IPS-18c (cell line): ENCODE measurements at regions not wholly inside any gene's neighbourhood (a gene's known extent, or its start where the extent isn't known, plus 50 kb on each side); places are given as distances from the start of the nearest gene placed in this dataset.
"Not testable (repeated sequence)": the region's sequence is repeated elsewhere in the genome, so short reads cannot be mapped to it uniquely, and the experiment has no call there.

Experiments
- H3K4me3 ChIP-seq: 2 replicates; pipeline ENCODE4 v1.7.0; 2013; ENCODE audit warnings: low read depth, mild to moderate bottlenecking, low read length, moderate library complexity; ENCODE audit not compliant: insufficient read depth
- H3K9me3 ChIP-seq: one replicate; pipeline ENCODE4 v1.6.1; 2013; ENCODE audit warnings: mild to moderate bottlenecking, low read length, moderate library complexity; ENCODE audit not compliant: control insufficient read depth, insufficient read depth

DNA sequence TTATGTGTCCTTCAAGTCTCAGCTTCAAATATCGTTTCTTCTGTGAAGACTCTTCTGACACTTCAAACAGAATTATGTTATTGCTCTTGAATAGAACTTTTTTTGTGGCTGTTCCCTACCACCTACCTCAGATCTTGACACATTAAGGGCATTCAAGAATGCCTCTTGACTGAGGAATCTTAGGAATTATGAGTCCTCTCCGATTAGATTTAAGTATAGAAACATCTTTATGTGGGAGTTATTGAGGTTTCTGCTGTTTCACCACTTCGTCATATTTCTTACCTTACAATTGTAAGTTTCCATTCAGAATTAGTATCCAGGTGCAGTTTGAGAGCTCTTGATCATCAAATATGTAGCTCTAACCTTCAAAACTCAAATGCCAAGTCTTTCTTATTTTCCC is 324.2 kb upstream of the NUDT12 start:
- no peaks in the 10 kb centered on the region for H3K9me3 ChIP-seq
- no peak overlapping the region for H3K4me3 ChIP-seq

DNA sequence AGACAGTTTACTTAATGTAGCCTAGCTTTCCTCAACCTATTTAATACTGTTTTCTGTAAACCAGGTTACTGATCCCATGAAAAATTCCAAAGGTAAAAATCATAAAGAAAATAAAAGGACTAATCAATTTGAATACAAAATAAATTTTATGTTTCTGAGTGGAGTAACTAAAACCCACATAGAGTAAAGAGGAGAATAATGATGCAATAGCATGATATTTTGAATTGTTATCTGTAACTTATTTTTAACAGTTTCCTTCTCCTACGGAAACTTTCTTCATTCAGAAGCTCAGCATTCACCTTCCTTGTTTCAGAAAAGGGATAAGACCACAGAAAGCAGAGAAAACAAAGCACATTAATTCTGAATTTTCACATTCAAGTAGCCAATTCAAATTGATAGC is 320.6 kb upstream of the NUDT12 start:
- H3K4me3 ChIP-seq = no peak overlapping the region

DNA sequence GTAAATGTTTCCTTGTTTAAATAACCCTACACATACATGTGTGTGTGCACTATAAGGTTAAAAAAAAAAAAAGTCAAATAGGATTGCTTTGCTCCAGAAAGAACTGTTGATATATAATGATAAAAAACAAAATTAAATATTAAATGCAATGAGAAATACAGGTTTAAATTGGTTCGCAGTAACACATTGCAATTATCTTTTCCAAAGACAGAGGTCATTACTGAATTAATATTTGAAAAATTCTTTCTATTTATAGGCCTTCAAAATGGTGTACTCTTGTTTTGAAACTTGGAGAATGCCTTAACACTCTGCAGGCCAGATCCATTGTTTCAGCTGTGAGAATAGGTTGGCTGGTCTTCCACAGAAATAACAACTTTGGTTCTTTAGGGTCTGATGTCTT is 319.0 kb upstream of the NUDT12 start:
- H3K9me3 ChIP-seq = no peaks in the 10 kb centered on the region

More for the DNA sequence above, 320.6 kb upstream of the NUDT12 start:
- no peaks in the 10 kb centered on the region for H3K9me3 ChIP-seq

DNA sequence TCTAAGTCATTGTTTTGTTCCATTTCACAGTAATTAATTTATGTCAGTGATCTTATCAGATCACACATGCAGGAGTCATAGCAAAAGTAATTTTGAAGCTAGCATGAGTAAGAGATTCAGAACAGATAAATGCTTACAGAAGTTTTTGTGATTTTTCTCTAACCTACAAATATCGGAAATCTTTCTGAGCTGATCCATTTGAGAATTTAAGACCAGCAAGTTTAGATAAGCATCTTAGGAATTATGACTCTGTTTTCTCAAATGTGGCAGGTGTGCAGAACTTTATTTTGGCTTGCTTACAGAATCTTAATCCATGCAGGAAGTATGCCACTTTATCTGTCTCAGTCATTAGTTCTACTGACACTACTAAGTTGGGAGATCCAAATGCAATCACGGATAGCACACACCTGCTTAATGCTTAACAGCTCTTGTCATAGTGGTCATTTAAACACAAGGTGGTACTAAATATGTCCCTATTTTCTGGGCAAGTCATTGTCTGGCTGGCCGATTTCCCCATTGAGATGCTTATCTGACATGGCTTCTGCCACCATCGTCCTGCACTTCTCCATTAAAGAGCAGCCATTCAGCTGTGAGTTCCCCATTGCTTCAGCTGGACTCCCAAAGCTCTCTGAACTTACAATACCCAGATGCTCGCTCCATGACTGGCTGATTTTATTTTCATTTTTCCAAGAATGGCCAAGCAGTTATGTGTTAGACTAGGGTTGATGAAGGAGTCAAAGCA is 305.4 kb upstream of the NUDT12 start:
- H3K4me3 ChIP-seq = no peak overlapping the region
- no peaks in the 10 kb centered on the region for H3K9me3 ChIP-seq

More for the DNA sequence above, 319.0 kb upstream of the NUDT12 start:
- no peak overlapping the region for H3K4me3 ChIP-seq

DNA sequence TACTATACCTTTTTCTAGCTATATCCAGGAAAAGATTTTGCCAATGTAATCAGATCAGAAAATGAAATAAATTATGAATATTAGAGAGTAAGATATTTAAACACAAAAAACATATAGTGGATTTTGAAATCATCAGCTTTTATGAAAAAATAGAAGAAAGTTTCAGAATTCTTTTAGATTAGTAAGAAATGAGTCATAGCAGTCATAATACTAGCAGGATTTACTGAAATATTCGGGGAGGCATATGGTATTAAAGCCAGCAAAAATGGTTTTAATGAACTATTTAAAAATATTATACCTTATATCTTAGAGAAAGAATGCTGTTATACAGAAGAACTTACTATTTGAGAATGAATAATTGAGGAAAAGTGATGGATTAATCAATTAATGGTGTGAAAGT is 303.6 kb upstream of the NUDT12 start:
- H3K4me3 ChIP-seq = no peak overlapping the region
- H3K9me3 ChIP-seq = no peaks in the 10 kb centered on the region

GRCh38 chr5:103862398-103862797 is 299.8 kb upstream of the NUDT12 start:
- Histone ChIP-seq H3K9me3 (no peaks in the 10 kb centered on the region), H3K4me3 (no peak overlapping the region)

GRCh38 chr5:103860327-103860726 is 297.7 kb upstream of the NUDT12 start:
- no peaks in the 10 kb centered on the region for H3K9me3 ChIP-seq
- no peak overlapping the region for H3K4me3 ChIP-seq

GRCh38 chr5:103858367-103858766 is 295.8 kb upstream of the NUDT12 start:
- not testable (repeated sequence) for H3K9me3 ChIP-seq, H3K4me3 ChIP-seq

DNA sequence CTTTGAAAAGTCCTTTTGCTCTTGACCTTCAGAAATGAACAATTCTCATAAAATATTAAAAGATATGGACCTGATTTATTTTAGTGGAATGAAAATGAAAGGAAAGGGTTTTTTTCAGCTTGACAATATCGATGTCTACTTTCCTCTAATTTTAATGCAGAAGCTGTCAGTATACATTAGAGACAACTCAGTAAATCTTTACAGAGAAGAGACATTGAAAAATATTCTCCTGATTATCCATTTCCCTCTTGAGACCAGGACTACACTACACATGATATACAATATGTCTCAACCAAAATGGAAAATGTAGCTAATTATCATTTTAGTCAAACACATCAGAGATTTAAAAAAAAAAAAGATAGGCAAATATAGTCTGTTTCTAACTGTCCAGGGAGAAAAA is 288.5 kb upstream of the NUDT12 start:
- Histone ChIP-seq H3K9me3 (no peaks in the 10 kb centered on the region), H3K4me3 (no peak overlapping the region)

DNA sequence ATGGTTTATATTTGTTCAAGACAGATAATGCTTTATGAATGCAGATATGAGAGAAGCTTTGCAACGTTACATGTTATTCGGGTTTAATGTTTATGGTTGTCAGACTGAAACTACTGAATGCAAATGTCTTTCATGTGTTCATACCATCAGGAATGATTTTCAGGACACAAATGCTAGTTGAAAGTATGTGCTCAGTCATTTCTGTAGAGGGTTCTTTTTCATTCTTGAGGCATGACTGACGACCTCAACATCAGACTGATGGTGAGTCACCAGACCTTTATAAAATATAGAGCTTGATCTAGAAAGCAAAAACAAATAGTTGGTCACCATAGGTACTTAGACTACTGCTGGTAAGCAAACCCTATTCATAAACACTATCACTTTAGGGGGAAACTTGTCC is 287.3 kb upstream of the NUDT12 start:
- H3K4me3 ChIP-seq = no peak overlapping the region
- no peaks in the 10 kb centered on the region for H3K9me3 ChIP-seq

GRCh38 chr5:103847060-103847459 is 284.5 kb upstream of the NUDT12 start:
- Histone ChIP-seq H3K4me3 (no peak overlapping the region), H3K9me3 (no peaks in the 10 kb centered on the region)

DNA sequence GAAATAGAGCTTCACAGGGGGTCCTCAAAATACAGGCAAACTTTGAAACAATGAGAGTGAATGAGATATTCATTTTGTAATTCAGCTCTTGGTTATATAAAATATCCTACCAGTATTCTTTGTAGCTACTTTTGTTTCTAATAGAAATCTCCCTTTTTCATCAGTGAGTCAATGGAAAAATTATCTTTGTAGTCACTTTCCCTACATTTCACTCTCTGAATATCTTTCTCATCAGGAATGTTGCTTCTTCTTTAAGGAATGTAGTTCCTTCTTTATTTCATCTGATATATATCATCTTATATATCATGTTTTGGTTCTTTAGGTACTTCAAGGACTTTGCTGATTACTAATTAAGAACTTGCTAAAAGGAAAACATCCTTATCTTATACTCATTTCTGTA is 280.3 kb upstream of the NUDT12 start:
- Histone ChIP-seq H3K4me3 (no peak overlapping the region), H3K9me3 (no peaks in the 10 kb centered on the region)

DNA sequence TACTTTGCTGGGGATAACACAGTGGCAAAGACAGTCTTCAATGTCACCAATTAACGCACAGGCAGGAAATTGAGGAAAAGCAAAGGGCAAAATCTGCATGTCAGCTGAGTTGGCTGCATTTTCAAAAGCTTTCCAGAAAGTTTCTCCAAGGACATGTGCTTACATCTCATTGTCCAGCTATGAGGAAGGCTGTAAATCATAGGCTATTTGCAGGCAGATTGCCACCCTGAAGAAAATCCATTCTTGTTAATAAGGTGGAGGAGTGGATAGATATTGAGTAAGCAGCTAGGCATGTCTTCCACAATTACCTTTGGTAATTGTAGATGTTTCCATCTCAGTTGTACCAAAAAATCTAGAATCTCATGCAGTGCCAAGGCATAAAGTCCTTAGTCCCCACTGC is 278.0 kb upstream of the NUDT12 start:
- H3K9me3 ChIP-seq = no peaks in the 10 kb centered on the region
- no peak overlapping the region for H3K4me3 ChIP-seq

DNA sequence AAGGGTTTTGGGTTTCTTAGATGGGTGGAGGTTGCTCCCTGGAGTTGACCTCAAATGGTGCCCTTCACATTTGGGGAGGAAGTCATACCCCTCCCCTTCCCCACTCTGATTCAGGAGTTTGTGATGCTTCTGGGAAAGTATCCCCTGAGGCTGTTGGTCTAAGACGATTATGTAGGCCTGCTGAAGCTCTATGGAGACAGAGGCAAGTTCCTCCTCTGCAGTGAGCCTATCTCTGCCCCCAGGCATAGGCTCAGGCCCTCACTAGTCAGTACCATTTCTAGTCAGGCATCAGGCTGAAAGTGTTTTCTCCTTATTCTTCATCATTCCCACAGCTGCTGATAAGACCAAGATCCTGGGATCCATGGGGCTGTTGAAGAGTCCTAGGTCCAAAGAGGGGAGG is 271.6 kb upstream of the NUDT12 start:
- Histone ChIP-seq H3K4me3 (no peak overlapping the region), H3K9me3 (no peaks in the 10 kb centered on the region)

DNA sequence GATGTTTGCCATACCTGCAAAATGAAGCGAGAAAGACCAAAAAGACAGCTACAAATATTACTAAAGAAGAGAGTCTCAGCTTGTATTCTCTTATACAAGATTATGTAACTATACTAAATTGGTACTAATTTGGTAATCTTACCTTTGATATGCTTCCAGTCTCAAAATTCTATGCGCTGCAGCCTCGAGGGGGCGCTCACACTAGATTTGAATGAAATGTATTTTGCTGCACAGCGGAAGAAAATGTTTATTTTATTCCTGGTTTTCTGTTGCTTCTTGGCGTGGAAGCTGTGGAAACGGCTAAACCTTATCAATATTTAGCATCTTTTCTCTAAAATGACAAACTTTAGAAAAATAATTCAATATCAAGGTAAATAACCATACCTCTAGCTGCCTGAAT is 267.0 kb upstream of the NUDT12 start:
- no peak overlapping the region for H3K4me3 ChIP-seq
- H3K9me3 ChIP-seq = no peaks in the 10 kb centered on the region

- Histone ChIP-seq H3K9me3 (no peaks in the 10 kb centered on the region), H3K4me3 (no peak overlapping the region)
Measured at GRCh38 chr5:103827976-103828375, 265.4 kb upstream of the NUDT12 start.

DNA sequence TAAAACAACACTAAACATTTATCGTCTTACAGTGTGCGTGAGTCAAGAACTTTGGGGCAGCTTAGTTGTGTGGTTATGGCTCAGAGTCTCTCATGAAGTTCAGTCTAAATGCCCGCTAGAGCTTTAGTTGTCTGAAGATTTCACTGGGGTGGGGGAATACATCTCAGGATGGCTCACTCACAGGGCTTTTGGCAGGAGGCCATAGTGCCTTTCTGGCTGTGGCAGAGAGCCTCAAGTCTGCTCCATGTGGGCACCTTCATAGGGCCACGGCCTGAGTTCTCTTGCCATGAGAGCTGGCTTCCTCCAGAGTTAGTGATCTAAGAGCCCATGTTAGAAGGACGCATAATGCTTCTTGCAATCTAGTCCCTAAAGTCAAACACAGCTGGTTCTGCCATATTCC is 258.8 kb upstream of the NUDT12 start:
- Histone ChIP-seq H3K9me3 (no peaks in the 10 kb centered on the region), H3K4me3 (no peak overlapping the region)

- H3K9me3 ChIP-seq = no peaks in the 10 kb centered on the region
- H3K4me3 ChIP-seq = no peak overlapping the region
Measured at GRCh38 chr5:103808464-103809106, 246.0 kb upstream of the NUDT12 start.

GRCh38 chr5:103804711-103805110 is 242.1 kb upstream of the NUDT12 start:
- Histone ChIP-seq H3K4me3 (no peak overlapping the region), H3K9me3 (no peaks in the 10 kb centered on the region)
